H1 (cell line): ENCODE measurements at regions not wholly inside any gene's neighbourhood (a gene's known extent, or its start where the extent isn't known, plus 50 kb on each side); places are given as distances from the start of the nearest gene placed in this dataset.

Experiments used
- CHD2 ChIP-seq: IDR thresholded peaks from 2 replicates; pipeline ENCODE4 v1.6.1; 2012; ENCODE audit warnings: low read length, improper control_type of control experiment
- CTCF ChIP-seq, 3 experiments: IDR thresholded peaks; 1 replicate in 2 of 3; 2 replicates in 1 of 3; pipeline versions ENCODE4 v1.5.1 to v1.6.1; 2011; ENCODE audit warnings: low read length in 3 of 3, mild to moderate bottlenecking in 3 of 3, inconsistent platforms in 2 of 3, low read depth in 1 of 3, moderate library complexity in 1 of 3; ENCODE audit not compliant: insufficient read depth in 1 of 3; ENCODE audit errors: control extremely low read depth in 1 of 3
- FOSL1 ChIP-seq: IDR thresholded peaks from 2 replicates; pipeline ENCODE4 v1.6.1; 2011; ENCODE audit warnings: mild to moderate bottlenecking, low read depth, low read length, moderate library complexity; ENCODE audit not compliant: insufficient read depth
- POLR2A ChIP-seq, 2 experiments: IDR thresholded peaks; 1 replicate in 1 of 2; 2 replicates in 1 of 2; pipeline ENCODE4 v1.6.1; 2011; ENCODE audit warnings: low read depth in 2 of 2, low read length in 2 of 2, mild to moderate bottlenecking in 2 of 2; ENCODE audit errors: control extremely low read depth in 1 of 2

- no peak for TF ChIP-seq CTCF (IDR thresholded peaks at IDR 0.05; ENCODE audit: control extremely low read depth in 1 of 3, insufficient read depth in 1 of 3, low read depth in 1 of 3, low read length in 3 of 3)
- no peak for TF ChIP-seq POLR2A (IDR thresholded peaks at IDR 0.05; ENCODE audit: control extremely low read depth in 1 of 2, low read depth in 2 of 2, low read length in 2 of 2)
- TF ChIP-seq FOSL1 = no peak
- no peak for TF ChIP-seq CHD2
These were observed 85.3 kb upstream of the MGMT start for GRCh38 chr10:129381741-129382140.
